ENCODE measurements at regions not wholly inside any gene's neighbourhood (a gene's known extent, or its start where the extent isn't known, plus 50 kb on each side); places are given as distances from the start of the nearest gene placed in this dataset.

GRCh38 chr1:55441489-55441888 is 226.3 kb upstream of the USP24 start:
- TF ChIP-seq CTCF (conservative IDR thresholded peaks at IDR 0.05; ENCODE audit: low read depth, low read length) (no peak), EZH2 (IDR thresholded peaks at IDR 0.05; ENCODE audit: low read length, unreplicated experiment) (no peak), EZH2phosphoT487 (IDR thresholded peaks at IDR 0.05; ENCODE audit: borderline replicate concordance, low read length) (no peak)
